ENCODE measurements at regions not wholly inside any gene's neighbourhood (a gene's known extent, or its start where the extent isn't known, plus 50 kb on each side); places are given as distances from the start of the nearest gene placed in this dataset.

DNA sequence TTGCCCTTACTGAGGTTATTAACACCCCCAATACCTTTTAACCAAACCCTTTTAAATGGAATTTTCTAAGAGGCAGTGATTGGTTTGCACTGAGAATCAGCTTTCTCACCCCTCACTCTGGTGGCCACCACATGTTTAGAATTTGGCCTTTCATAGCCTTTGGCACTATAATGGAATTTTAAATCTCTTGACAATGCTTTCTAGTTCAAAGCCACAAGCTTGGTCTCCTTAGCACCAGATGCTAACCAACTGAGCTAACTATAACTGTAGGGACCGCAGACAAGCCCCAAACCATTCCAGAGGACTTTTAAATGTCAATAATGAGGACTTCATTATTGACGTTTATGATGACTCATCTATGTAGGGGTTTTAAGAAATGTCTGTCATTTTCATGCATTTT, 238.7 kb upstream of the SNX7 start:
- no peak for DNase-seq

DNA sequence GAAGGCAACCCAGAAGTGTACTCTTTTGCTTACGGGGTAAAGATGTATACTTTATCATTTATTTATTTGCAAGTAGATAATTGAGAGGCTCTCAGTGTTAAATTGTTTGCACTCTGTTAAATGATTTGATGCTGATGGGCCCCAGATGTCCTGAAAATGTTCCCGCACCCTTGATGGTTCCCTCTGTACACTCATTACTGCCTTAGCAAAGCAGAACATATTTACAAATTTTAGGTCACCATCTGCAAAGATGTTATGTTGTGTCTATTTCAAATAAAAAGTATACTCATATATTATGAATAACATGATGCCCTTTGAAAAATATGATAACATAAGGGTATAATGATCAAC, 240.5 kb upstream of the SNX7 start:
- DNase-seq: peak; percentile 38 to 45

DNA sequence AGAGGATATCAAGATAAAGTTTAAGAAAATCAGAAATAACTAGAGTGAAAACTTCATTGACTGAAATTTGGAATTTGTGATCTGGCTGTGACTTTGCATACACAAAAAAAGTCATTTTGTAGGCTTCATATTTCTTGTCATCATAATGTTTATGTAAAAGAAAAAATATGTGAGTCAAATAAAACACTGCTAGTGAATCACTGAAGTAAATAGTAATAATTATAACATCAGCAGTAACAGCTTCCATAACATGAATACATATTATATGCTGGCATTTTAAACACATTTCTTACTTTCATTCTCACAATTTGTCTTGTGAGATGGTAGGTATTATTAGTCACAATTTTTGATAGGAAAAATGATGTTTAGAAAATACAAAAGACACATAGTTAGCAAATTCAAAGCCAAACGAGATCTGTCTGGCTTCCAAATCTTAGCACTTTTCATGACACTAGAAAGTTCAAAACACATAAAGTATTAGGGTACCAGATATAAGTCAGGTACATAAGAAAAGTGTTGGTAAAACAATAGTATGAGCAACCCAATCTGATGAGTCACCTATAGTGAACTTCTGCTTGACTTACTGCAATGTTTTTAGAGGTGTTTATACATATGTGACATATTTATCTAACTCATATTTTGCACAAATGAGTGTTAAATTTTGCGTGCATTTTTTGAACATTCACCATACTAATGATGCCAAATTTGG, 241.0 kb upstream of the SNX7 start:
- DNase-seq: no peak

DNA sequence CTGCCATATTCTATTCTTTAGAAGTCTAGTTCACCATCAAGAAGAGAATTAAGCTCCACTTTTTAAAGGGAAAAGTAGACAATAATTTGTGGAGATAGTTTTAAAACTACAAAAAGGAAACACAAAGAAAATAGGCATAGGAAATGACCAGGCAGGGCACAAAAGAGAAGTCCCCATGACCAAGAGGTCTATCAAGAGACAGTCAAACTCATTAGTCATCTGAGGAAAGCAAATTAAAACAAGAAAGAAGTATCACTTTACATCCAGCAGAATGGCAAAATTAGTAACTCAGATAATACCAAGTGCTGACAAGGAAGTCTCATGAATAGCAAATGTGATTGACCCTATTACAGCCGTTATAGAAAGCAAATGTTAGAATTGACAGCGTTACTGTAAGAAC, 243.7 kb upstream of the SNX7 start:
- DNase-seq: no peak

DNA sequence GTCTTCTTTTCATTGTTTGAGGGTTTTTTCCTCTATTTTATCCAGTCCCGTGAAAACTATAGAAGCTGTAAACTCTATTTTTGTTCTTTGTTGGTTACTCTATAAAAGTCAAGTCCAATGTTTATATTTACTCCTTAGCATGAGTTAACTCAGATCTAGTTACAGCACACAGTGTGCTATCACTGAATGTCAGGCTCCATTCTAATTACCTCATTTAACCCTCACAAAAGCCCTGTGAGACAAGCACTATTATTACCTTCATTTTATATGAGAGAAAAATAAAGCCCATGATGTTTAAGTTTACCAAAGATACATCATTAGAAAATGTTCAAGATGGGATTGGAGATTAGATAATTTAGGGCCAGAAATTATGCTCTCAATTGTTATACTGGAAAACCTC, 251.4 kb upstream of the SNX7 start:
- DNase-seq: no peak

DNA sequence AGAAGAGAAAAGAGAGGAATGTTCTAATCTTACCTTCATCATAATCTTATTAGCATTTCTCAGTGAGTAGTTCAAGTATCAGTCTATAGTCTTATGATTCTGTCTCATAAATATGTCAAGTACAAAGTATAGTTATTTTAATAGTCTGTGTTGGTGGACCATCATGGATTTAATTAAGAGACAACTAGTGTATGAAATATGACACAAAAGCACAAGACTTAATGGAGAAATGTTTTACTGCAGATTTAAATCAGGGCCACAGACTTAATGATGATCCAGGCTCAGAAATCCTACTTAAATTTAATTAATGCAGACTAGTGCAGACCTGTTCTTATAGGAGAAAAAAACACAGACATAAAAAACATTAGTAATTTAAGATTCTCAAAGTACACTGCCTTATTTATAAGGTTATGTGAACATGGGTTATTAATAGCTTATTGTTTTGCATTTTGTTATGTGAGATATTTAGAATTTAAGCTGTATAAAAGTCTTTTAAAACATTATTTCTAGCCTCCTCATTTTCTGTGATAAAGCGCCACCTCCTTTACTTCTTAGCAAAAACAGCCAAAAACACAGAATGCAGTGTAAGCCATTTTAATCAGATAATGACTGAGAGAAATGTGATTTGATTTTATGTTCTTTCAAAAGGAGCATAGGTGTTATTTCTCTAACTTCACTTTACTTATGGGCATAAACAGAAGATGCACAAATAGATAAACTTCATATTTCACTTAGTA, 255.0 kb upstream of the SNX7 start:
- DNase-seq: no peak

DNA sequence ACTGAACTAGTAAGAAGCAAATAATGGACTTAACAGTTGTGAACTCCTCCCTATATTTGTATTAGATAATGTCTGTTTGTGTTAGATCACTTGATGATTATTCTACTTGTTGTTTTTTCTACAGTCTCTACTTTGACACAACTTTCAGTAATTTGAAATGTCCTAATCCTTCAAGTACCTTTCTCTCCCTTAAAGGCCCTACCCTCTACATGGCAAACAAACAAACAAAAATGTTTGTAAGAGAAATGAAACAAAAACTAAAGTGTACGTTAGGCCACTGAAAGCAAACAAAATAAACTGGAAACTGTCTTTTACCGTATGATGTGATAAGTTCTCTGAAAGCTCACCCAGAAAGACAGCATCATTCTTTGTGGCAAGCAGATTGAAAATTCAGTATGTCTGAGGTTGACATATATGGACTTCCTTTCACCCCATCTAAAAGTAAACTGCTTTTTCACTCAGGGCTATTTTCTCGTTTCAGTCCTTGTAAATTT, 255.9 kb upstream of the SNX7 start:
- DNase-seq: no peak

DNA sequence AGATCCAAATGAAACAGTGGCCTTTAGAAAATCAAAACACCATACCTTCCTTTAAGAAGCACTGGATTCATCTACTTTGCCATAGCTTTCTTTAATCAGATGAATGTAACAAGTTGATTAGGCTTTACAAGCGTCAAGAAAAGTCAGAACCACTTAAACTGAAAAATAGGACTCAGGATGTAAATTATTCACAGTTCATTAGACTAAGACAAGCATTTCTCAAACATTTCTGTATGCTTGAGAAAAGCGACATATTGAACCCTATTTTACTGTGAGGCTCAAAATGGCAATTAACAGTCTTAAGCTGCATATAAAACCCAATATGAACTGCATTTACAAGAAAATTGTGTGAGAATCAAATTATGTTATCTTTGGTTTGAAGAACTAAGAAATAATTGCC, 256.7 kb upstream of the SNX7 start:
- no peak for DNase-seq

DNA sequence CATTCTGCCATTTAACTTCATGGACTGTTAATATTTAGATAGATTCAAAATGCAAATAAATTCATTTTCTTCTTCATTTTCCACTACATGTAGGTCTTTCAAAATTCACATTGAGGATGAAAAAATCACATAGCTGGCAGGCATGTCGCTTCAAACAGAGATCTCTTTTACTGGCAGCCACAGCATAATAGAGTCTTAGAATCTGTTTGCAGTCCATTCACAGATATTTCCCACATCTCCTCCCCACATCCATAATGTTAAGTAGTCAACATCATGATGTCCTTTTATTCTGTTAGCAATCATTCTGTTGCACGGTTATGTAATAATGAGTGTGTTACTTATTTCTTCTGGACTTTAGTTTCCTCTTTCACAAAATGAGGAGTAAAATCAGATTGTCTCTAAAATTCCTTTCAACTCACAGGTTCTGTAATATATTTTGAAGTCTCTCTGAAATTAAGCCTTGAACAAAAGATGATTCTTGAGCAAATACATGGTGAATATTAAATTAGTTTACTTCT, 257.5 kb upstream of the SNX7 start:
- DNase-seq: no peak

DNA sequence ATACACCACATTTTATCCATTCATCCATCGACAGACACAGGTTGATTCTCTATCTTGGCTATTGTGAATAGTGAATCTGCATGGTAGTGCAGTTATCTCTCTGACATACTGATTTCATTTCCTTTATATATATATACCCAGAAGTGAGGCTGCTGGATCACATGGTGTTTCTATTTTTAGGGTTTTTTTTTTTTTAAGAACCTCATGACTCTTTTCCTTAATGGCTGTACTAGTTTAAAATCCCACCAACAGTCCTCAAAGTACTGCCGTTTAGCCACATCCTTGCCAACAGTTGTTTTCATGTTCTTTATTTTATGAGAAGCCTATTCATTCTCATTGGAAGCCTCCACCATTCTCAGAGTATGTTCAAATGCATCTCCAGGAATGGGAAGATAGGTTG, 258.7 kb upstream of the SNX7 start:
- no peak for DNase-seq

DNA sequence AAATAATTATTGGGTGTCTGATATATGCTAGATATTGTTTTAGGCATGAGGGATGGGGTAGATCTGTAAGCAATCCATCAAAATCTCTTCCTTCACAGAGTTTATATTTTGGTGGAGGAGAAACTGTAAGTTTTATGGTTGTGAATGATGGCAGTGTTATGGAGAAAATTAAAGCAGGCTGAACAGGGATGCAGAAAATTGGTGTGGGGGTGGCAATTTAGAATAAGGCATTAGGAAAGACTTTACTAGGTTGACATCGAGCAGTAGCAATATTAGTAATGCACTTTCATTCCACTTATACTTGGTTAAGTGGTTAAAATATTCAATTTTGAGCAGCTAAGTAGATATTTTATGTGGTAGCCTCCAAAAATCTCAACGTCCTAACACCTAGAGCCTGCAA, 261.1 kb upstream of the SNX7 start:
- no peak for DNase-seq

DNA sequence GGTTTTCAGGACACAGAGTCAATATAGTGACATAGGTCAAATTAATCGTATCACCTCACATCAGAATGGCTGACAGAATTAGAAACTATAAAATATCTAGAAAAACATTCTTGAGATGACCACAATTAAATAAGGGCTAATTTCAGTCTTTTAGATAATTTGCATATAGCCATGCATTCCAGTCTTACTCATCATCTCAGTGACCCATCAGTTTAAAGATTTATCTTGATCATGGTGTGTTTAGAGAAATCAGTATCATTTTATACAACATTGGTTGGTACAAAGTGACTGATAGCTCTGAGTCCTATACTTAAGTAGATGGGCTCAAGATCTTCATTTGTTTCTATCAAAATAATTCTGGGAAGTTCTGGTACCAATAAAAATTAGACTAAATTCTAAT, 262.3 kb upstream of the SNX7 start:
- no peak for DNase-seq

DNA sequence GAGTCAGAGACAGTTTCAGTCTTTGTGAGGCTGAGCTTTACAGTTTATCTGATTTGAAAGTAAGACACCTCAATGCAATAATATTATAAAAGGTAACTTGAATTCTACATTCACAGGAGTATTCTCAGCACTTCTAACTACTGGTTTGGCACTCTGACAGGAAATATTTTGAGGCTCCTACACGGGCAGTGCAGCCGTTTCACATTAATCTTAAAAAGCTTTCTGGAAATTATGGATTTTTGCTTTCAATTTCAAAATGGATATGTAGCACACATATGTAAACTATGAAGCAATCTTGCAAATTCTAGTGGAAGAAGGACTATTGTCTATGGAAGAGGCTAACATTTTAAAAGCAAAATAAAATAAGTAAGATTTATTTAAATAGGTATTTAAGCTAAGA, 262.9 kb upstream of the SNX7 start:
- DNase-seq: no peak

DNA sequence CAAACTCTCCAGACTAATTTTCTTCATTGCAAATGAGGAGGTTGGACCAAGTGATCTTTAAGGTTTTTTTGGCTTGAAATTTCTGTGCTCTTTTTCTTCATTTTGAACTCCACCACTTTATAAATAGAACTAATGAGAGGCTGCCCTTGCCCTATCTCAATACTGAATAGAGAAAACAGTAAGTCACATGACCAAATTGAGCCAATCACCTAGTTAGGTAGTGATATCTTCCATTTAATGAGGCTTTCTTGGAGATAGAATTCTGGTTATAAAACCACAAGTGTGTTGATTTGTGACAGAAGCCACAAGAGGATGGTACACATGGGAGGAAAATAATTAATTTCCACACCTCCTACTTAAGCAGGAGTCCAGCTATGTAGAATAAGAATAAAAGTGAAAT, 263.4 kb upstream of the SNX7 start:
- DNase-seq: no peak

DNA sequence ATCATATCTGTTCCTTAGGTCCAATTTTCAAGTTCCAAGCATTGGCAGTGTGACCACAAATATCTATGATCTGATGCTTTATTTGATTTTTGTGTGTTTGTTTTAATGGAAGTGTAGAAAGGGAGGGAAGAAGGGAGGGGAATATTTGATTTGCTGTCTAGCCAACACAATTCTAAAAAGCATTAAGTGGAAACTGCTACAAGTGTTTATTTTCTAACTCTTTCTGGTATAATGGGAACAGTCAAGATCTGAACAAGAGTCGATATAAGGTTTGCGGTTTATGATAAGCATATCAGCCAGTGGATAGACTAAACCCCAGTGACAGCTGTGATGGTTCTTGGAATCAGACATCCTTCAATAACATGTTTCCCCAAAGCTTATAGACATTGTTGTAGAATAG, 267.8 kb upstream of the SNX7 start:
- no peak for DNase-seq

DNA sequence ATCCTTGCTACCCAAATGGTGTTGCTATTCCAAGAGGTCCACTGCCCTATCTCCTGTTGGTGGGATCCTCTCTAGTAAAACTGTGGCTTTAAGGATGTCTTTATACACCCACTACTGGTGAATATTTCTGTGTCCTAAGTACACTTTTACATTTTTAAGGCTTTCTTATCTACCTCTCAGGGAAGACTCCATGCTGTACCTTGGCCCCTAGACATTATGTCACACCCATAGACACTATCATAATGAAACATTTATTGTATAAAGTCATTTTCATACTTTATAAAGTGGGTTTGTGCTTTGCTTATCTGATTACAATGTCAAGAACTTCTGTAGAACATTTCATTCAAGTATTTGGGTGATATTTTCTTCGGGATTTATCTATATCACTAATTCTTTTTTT, 270.3 kb upstream of the SNX7 start:
- no peak for DNase-seq

DNA sequence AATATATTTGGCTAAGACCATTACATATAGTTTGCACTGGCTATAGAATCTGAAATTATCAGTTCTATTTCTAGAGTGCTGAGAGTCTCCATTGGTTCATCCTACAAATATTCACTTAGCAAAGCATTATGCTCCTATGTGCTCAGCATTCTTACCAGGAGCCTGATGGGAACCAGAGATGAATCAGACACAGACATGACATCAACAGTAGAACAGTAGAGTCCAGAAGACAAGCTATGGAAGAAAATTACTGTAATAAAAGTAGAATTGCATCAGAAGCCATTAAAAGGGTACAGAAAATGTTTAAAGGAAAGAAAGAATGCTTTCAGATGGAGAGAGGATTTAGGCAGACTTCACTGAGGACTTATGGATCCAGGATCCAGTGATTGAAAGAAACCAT, 271.7 kb upstream of the SNX7 start:
- DNase-seq: no peak

DNA sequence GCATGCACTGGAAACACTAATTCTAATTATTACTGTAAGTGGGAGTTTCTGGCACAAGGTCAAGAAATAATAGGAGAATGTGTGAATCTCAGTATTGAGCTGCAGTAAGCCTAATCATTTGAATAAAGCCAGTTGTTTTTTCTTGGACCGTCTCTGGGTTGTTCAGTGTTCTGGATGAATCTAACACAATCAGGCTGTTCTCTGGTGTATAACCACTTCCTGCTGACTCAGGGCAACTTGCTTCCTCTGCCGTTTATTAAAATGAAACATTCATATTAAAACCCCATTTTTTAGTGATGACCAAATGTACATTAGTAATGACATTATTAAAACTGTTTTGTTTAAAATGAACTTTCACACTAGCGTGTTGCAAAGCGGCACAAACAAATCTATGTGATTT, 273.1 kb upstream of the SNX7 start:
- DNase-seq: peak; percentile 42 to 59

DNA sequence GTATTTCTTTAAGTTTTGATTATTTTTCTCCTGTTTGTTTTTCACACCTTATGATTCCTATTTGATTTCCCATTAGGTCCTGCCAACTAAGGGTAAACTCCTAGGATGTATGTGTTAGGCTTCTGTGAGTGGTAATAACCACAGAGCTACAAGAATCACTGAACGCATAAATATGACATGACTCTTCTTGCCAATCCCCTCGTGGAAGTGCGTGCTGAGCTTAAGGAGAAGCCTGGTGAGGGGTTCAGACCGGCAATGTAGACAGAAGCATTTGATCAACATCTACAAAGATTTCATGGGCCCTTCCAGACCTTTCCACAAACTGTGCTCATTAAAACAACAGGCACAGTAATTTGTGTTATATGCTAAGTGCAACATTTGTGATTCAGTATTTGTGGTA, 273.8 kb upstream of the SNX7 start:
- DNase-seq: no peak

DNA sequence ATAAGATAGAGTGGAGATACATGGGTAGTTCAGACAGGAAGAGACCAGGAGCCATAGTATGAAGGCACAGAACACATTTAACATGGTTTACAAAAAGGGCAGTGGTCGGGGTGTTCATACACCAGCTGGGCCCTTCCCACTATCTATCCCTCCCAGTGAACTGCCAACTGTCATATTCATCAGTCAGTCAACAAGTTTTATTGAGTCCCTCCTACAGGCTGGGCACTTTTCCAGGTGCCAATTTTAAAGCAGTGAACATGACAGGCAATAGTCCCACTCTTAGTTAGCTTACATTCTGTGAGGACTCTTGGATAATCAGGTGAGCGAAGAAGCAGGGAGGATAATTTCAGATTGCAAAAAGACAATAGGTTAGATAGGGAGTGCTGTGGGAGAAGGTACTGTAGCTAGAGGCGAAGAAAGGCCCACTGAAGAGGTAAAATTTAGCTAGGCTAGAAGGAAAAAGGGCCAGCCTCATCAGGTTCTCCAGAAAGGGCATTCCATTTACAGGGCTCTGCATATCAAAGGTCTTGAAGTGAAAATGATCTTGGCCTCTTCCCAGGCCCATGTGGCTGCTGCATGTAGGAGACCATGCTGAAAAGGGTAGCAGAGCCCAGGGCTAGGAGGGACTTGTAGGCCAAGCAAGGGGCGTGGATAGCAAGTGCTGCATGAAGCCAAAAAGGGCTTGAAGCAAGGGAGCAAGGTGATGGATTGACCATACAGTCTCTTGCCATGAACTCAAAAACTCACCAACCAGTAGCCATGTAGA, 274.7 kb upstream of the SNX7 start:
- DNase-seq: no peak

DNA sequence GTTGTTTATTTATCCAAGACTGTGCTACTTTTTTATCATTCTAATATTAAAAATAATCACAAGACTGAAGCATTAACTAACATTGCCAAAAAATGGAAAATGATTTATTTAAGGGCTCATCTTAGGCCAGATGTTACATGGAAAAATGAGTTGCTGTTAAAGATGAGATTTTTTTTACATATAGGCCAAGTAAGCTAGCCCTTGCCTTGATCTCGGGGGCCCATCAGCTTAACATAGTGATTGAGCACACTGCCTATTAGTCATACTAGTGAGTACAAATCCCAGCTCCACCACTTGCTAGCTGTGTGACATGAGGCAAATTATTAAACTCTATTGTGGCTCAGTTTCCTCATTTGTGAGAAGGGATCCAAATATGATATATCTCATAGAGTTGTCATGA, 275.9 kb upstream of the SNX7 start:
- DNase-seq: no peak

DNA sequence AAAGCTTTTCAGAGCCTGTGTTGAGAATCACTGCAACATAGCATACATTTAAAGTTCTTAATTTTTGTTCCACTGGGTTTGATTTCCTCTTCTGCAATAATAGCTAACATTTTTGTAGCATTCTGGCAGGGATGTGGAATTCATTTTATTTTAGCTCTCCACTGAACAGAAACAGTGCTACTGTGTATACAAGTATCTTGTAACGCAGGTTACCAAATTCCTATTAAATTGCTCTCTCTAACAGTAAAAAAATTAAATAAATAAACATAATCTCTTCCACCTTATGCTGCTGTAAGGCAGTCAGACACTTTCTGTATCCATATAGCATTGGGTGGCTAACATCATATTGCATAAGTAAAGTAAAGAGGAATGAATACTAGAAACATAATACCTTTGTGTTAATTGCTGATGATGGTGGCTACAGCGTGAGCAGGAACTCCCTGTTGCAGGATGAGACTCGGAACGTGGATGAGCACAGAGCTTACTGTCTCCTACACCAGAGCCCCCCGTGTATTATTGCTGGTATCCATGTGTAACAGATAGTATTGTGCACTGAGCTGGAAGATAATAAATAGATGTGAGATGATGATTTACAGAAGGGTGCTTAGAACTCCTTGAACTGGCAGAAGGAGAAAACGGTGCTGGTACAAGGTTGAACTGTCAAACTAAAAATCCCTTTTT, 276.9 kb upstream of the SNX7 start:
- no peak for DNase-seq
